ENCODE measurements at regions not wholly inside any gene's neighbourhood (a gene's known extent, or its start where the extent isn't known, plus 50 kb on each side); places are given as distances from the start of the nearest gene placed in this dataset.

DNA sequence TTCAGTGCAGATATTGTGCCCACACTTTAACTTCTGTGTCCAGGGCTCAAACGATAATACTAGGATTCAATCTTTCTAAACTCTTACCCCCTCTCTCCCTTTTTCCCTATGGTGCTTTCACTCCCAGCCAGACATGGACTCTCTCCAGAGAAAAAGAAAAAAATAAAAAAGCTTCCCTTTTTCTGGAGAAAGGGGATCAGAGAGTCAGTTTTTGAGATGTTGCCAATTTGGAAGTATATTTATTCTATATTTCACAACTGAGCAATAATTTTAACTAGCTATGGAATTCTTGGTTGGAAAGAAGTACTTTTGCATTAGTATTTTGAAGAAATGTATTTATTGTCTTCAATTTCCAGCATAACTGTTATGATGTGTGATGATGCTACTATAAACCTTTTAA, 72.2 kb upstream of the ZFP64 start:
- in situ Hi-C loops (cut with MboI; ENCODE audit: low sequenced_read_pairs), result no loop called here
- Histone ChIP-seq H3K4me3 (ENCODE audit: insufficient read depth, low read depth, low read length) (no peak overlapping the region), H4K5ac (ENCODE audit: low read depth, low read length) (no peak overlapping the region), H3K27me3 (ENCODE audit: control insufficient read depth, insufficient read depth, low read length) (no peaks in the 10 kb centered on the region), H3K27ac (ENCODE audit: insufficient read depth, low read length) (no peak overlapping the region), H3K79me1 (ENCODE audit: low read depth in 1 of 2, low read length in 2 of 2) (no peaks in the 10 kb centered on the region), H2BK20ac (ENCODE audit: low read depth, low read length) (no peak overlapping the region), H4K8ac (ENCODE audit: low read depth in 2 of 2, low read length in 2 of 2) (no peak overlapping the region), H3K36me3 (ENCODE audit: control insufficient read depth, insufficient read depth, low read length) (no peaks in the 10 kb centered on the region), H3K9me1 (ENCODE audit: insufficient read depth, low read length) (no peaks in the 10 kb centered on the region), H2BK120ac (ENCODE audit: low read depth, low read length) (no peak overlapping the region), H2BK5ac (ENCODE audit: low read depth, low read length, poor library complexity, severe bottlenecking) (no peak overlapping the region), H3K4me2 (ENCODE audit: low read depth, low read length) (no peak overlapping the region), H3K4me1 (ENCODE audit: control insufficient read depth, insufficient read depth, low read length) (no peaks in the 10 kb centered on the region), H3K9ac (ENCODE audit: low read depth, low read length) (no peak overlapping the region), H2AK5ac (ENCODE audit: low read depth, low read length) (no peak overlapping the region), H4K20me1 (ENCODE audit: insufficient read depth, low read length) (no peaks in the 10 kb centered on the region), H2AK9ac (replicated peaks; ENCODE audit: low read depth, low read length, poor library complexity) (no peak overlapping the region), H3K23ac (ENCODE audit: low read depth, low read length) (no peak overlapping the region), H3K9me3 (ENCODE audit: control insufficient read depth, insufficient read depth, low read length) (no peaks in the 10 kb centered on the region), H2BK15ac (ENCODE audit: low read depth, low read length) (no peak overlapping the region), H3K14ac (replicated peaks; ENCODE audit: low read depth, low read length) (no peak overlapping the region), H3K4ac (ENCODE audit: low read depth, low read length) (no peak overlapping the region), H3K56ac (ENCODE audit: extremely low read depth, insufficient read depth, low read length) (no peak overlapping the region), H4K91ac (ENCODE audit: insufficient read depth, low read depth, low read length) (no peak overlapping the region), H2AFZ (replicated peaks; ENCODE audit: low read length, poor library complexity) (no peak overlapping the region), H3K18ac (ENCODE audit: low read depth, low read length) (no peak overlapping the region)
- BruUV-seq (replicated peaks), result no TSS peak
- intact Hi-C loops (cut with micrococcal nuclease), result no loop called here
- TF ChIP-seq FOS (IDR thresholded peaks at IDR 0.05; ENCODE audit: low read depth, low read length) (no peak), RCOR1 (IDR thresholded peaks at IDR 0.05; ENCODE audit: insufficient replicate concordance, low read length) (no peak), BHLHE40 (IDR thresholded peaks at IDR 0.05; ENCODE audit: low read depth, low read length) (no peak), POLR2A (IDR thresholded peaks at IDR 0.05; ENCODE audit: low read depth, low read length) (no peak), SMC3 (IDR thresholded peaks at IDR 0.05; ENCODE audit: low read depth, low read length) (no peak), MAZ (IDR thresholded peaks at IDR 0.05; ENCODE audit: borderline replicate concordance, low read depth, low read length) (no peak), CHD1 (IDR thresholded peaks at IDR 0.05; ENCODE audit: low read depth, low read length) (no peak), NFE2L2 (IDR thresholded peaks at IDR 0.05; ENCODE audit: low read depth, low read length) (no peak), CEBPB (IDR thresholded peaks at IDR 0.05; ENCODE audit: low read depth, low read length) (no peak), MAFK (IDR thresholded peaks at IDR 0.05; ENCODE audit: low read depth, low read length) (no peak), MXI1 (IDR thresholded peaks at IDR 0.05; ENCODE audit: borderline replicate concordance, low read depth, low read length) (no peak), RFX5 (IDR thresholded peaks at IDR 0.05; ENCODE audit: low read depth, low read length) (no peak), RAD21 (IDR thresholded peaks at IDR 0.05; ENCODE audit: low read length) (no peak)
- TF ChIP-seq, protein P1, sequence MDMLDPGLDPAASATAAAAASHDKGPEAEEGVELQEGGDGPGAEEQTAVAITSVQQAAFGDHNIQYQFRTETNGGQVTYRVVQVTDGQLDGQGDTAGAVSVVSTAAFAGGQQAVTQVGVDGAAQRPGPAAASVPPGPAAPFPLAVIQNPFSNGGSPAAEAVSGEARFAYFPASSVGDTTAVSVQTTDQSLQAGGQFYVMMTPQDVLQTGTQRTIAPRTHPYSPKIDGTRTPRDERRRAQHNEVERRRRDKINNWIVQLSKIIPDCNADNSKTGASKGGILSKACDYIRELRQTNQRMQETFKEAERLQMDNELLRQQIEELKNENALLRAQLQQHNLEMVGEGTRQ (IDR thresholded peaks at IDR 0.05; ENCODE audit: low read depth, low read length), result no peak
- TF ChIP-seq, protein P2, sequence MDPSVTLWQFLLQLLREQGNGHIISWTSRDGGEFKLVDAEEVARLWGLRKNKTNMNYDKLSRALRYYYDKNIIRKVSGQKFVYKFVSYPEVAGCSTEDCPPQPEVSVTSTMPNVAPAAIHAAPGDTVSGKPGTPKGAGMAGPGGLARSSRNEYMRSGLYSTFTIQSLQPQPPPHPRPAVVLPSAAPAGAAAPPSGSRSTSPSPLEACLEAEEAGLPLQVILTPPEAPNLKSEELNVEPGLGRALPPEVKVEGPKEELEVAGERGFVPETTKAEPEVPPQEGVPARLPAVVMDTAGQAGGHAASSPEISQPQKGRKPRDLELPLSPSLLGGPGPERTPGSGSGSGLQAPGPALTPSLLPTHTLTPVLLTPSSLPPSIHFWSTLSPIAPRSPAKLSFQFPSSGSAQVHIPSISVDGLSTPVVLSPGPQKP (IDR thresholded peaks at IDR 0.05; ENCODE audit: borderline replicate concordance, low read depth, low read length), result no peak
- no CpG with 5 or more reads among the region's 1 CpG for WGBS, 2 experiments (ENCODE audit: extremely low coverage in 2 of 2, insufficient read length in 1 of 2)
- DNase-seq (no peak), ATAC-seq (ENCODE audit: low read depth) (no peak)
- CTCF ChIA-PET, result no interaction called here
- POLR2A ChIA-PET (ENCODE audit: unreplicated experiment), result no interaction called here
- dilution Hi-C loops (cut with HindIII; ENCODE audit: low sequenced_read_pairs, unreplicated experiment), result no loop called here

Measured in IMR-90 (cell line).